ENCODE measurements at regions not wholly inside any gene's neighbourhood (a gene's known extent, or its start where the extent isn't known, plus 50 kb on each side); places are given as distances from the start of the nearest gene placed in this dataset.

DNA sequence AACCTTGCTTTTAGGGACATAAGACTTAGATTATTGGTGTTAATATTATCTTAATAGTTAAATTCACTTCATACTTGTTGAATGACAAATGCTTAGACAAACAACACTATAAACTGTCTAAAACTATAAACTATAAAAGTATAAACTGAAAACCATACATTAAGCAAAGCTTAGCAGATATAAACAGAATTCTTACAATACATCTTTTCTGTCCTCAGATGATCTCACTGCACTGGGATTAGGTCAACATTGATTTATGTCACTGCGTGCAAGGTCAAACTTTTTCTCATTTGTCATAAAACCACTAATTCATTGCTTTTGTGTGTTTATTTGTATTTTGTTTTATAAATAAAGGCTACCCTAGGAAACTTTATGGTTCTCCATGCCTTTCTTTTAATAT is 1491.8 kb downstream of the NCAM2 start (continued):
- TF ChIP-seq, protein P1, sequence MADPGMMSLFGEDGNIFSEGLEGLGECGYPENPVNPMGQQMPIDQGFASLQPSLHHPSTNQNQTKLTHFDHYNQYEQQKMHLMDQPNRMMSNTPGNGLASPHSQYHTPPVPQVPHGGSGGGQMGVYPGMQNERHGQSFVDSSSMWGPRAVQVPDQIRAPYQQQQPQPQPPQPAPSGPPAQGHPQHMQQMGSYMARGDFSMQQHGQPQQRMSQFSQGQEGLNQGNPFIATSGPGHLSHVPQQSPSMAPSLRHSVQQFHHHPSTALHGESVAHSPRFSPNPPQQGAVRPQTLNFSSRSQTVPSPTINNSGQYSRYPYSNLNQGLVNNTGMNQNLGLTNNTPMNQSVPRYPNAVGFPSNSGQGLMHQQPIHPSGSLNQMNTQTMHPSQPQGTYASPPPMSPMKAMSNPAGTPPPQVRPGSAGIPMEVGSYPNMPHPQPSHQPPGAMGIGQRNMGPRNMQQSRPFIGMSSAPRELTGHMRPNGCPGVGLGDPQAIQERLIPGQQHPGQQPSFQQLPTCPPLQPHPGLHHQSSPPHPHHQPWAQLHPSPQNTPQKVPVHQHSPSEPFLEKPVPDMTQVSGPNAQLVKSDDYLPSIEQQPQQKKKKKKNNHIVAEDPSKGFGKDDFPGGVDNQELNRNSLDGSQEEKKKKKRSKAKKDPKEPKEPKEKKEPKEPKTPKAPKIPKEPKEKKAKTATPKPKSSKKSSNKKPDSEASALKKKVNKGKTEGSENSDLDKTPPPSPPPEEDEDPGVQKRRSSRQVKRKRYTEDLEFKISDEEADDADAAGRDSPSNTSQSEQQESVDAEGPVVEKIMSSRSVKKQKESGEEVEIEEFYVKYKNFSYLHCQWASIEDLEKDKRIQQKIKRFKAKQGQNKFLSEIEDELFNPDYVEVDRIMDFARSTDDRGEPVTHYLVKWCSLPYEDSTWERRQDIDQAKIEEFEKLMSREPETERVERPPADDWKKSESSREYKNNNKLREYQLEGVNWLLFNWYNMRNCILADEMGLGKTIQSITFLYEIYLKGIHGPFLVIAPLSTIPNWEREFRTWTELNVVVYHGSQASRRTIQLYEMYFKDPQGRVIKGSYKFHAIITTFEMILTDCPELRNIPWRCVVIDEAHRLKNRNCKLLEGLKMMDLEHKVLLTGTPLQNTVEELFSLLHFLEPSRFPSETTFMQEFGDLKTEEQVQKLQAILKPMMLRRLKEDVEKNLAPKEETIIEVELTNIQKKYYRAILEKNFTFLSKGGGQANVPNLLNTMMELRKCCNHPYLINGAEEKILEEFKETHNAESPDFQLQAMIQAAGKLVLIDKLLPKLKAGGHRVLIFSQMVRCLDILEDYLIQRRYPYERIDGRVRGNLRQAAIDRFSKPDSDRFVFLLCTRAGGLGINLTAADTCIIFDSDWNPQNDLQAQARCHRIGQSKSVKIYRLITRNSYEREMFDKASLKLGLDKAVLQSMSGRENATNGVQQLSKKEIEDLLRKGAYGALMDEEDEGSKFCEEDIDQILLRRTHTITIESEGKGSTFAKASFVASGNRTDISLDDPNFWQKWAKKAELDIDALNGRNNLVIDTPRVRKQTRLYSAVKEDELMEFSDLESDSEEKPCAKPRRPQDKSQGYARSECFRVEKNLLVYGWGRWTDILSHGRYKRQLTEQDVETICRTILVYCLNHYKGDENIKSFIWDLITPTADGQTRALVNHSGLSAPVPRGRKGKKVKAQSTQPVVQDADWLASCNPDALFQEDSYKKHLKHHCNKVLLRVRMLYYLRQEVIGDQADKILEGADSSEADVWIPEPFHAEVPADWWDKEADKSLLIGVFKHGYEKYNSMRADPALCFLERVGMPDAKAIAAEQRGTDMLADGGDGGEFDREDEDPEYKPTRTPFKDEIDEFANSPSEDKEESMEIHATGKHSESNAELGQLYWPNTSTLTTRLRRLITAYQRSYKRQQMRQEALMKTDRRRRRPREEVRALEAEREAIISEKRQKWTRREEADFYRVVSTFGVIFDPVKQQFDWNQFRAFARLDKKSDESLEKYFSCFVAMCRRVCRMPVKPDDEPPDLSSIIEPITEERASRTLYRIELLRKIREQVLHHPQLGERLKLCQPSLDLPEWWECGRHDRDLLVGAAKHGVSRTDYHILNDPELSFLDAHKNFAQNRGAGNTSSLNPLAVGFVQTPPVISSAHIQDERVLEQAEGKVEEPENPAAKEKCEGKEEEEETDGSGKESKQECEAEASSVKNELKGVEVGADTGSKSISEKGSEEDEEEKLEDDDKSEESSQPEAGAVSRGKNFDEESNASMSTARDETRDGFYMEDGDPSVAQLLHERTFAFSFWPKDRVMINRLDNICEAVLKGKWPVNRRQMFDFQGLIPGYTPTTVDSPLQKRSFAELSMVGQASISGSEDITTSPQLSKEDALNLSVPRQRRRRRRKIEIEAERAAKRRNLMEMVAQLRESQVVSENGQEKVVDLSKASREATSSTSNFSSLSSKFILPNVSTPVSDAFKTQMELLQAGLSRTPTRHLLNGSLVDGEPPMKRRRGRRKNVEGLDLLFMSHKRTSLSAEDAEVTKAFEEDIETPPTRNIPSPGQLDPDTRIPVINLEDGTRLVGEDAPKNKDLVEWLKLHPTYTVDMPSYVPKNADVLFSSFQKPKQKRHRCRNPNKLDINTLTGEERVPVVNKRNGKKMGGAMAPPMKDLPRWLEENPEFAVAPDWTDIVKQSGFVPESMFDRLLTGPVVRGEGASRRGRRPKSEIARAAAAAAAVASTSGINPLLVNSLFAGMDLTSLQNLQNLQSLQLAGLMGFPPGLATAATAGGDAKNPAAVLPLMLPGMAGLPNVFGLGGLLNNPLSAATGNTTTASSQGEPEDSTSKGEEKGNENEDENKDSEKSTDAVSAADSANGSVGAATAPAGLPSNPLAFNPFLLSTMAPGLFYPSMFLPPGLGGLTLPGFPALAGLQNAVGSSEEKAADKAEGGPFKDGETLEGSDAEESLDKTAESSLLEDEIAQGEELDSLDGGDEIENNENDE (IDR thresholded peaks at IDR 0.05; ENCODE audit: insufficient replicate concordance, low read length): no peak
- no peak for TF ChIP-seq TBP (IDR thresholded peaks at IDR 0.05; ENCODE audit: low read depth, low read length)
- no peak for TF ChIP-seq SP4 (IDR thresholded peaks at IDR 0.05; ENCODE audit: low read length)
- TF ChIP-seq PHF8 (conservative IDR thresholded peaks at IDR 0.05; ENCODE audit: low read depth, low read length): no peak
- no peak for TF ChIP-seq NRF1 (IDR thresholded peaks at IDR 0.05; ENCODE audit: low read depth, low read length)
- TF ChIP-seq CEBPB (IDR thresholded peaks at IDR 0.05; ENCODE audit: low read depth, low read length): no peak
- no peak for TF ChIP-seq GTF2F1 (IDR thresholded peaks at IDR 0.05; ENCODE audit: borderline replicate concordance, low read depth, low read length)
- no peak for TF ChIP-seq NANOG (IDR thresholded peaks at IDR 0.05; ENCODE audit: insufficient read depth, low read depth, low read length, poor library complexity, severe bottlenecking)
- TF ChIP-seq CHD2 (IDR thresholded peaks at IDR 0.05; ENCODE audit: low read length): no peak
- TF ChIP-seq SIN3A (conservative IDR thresholded peaks at IDR 0.05 in 1 of 2, IDR thresholded peaks at IDR 0.05 in 1 of 2; ENCODE audit: low read depth in 1 of 2, low read length in 2 of 2): no peak

All from H1 (cell line).